HepG2 (cell line): ENCODE measurements at regions not wholly inside any gene's neighbourhood (a gene's known extent, or its start where the extent isn't known, plus 50 kb on each side); places are given as distances from the start of the nearest gene placed in this dataset.

Source experiments
- EZH2 ChIP-seq: conservative IDR thresholded peaks from 2 replicates; pipeline ENCODE4 v1.6.1; 2012; ENCODE audit warnings: mild to moderate bottlenecking, low read depth, low read length, moderate library complexity
- HCFC1 ChIP-seq: fragments of 150-350 bp; IDR thresholded peaks from 2 replicates; pipeline ENCODE4 v1.6.1; 2014; ENCODE audit warnings: low read depth, low read length
- KLF15 ChIP-seq: sonication (generic); formaldehyde crosslinking; IDR thresholded peaks from 2 replicates; pipeline ENCODE4 v1.8.1; 2023; ENCODE audit warnings: borderline replicate concordance, mild to moderate bottlenecking, inconsistent platforms, missing genetic modification reagents, mixed read lengths
- KLF6 ChIP-seq: IDR thresholded peaks from 2 replicates; pipeline ENCODE4 v1.8.0; 2016; ENCODE audit warnings: missing biosample characterization, missing genetic modification reagents
- PHB2 ChIP-seq: fragments of 450-650 bp; IDR thresholded peaks from 2 replicates; pipeline ENCODE4 v1.6.1; 2018; ENCODE audit not compliant: partially characterized antibody
- RAD21 ChIP-seq: fragments of 450-650 bp; formaldehyde crosslinking; IDR thresholded peaks from 2 replicates; pipeline ENCODE4 v1.5.0; 2020; ENCODE audit warnings: mild to moderate bottlenecking
- RBM22 ChIP-seq: fragments of 200-400 bp; formaldehyde crosslinking; optimal IDR thresholded peaks from 2 replicates; pipeline ENCODE3; 2017; ENCODE audit warnings: mild to moderate bottlenecking, low read length, moderate library complexity
- REST ChIP-seq, 2 experiments: IDR thresholded peaks; 2 replicates each; pipeline ENCODE4 v1.6.1; 2011 to 2012; ENCODE audit warnings: low read length in 2 of 2, borderline replicate concordance in 1 of 2, low read depth in 1 of 2, mild to moderate bottlenecking in 1 of 2, moderate library complexity in 1 of 2
- ZEB1 ChIP-seq: IDR thresholded peaks from 2 replicates; pipeline ENCODE4 v1.6.1; 2012; ENCODE audit warnings: mild to moderate bottlenecking, low read depth, inconsistent platforms; ENCODE audit not compliant: insufficient replicate concordance
- ZNF235 ChIP-seq: sonication (generic); formaldehyde crosslinking; IDR thresholded peaks from 2 replicates; pipeline ENCODE4 v1.8.1; 2023; ENCODE audit warnings: mild to moderate bottlenecking, missing genetic modification reagents, borderline replicate concordance

- no peak for TF ChIP-seq KLF6 (CRISPR knock-in tag)
- no peak for TF ChIP-seq RBM22
- no peak for TF ChIP-seq PHB2
- TF ChIP-seq ZEB1: no peak
- no peak for TF ChIP-seq REST (IDR thresholded peaks at IDR 0.05; ENCODE audit: borderline replicate concordance in 1 of 2, low read depth in 1 of 2, low read length in 2 of 2)
- TF ChIP-seq KLF15 (CRISPR knock-in tag): no peak
- no peak for TF ChIP-seq RAD21
- TF ChIP-seq ZNF235 (CRISPR knock-in tag): no peak
- no peak for TF ChIP-seq EZH2
- no peak for TF ChIP-seq HCFC1
Observed at GRCh38 chr16:87058728-87059250, 258.4 kb downstream of the C16orf95 start.
